ENCODE measurements at regions not wholly inside any gene's neighbourhood (a gene's known extent, or its start where the extent isn't known, plus 50 kb on each side); places are given as distances from the start of the nearest gene placed in this dataset.

DNA sequence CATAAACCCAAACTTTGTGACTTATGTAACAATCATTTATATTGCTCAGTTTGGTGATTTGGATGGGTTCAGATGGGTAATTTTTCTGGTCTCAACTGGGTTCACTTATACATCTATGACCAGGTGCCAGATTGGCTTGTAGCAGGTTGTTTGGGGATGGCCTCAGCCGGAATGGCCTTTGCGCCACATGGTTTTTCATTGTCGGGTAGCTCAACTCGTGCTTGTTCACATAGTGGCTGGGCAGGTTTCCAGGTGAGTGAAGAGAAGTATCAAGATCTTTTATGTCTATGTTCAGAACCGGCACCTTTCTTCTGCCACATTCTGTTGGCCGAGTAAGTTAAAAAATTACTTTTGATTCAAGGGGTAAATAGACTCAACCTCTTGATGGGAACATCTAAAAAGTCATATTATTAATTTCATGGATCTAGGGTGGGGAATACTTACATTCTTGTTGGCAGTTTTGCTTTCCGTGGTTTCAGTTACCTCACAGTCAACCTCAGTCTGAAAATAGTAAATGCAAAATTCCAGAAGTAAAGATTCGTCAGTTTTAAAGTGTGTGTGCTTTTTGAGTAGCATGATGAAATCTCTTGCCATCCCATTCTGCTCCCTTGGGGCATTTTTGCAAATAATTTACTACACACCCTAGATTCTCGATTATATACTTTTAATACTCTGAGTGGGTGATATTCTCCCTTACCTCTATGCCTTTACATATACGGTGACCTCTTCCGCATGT, 745.7 kb upstream of the CCDC54 start:
- no peak for TF ChIP-seq POLR2A (IDR thresholded peaks at IDR 0.05)
- TF ChIP-seq, protein P1, sequence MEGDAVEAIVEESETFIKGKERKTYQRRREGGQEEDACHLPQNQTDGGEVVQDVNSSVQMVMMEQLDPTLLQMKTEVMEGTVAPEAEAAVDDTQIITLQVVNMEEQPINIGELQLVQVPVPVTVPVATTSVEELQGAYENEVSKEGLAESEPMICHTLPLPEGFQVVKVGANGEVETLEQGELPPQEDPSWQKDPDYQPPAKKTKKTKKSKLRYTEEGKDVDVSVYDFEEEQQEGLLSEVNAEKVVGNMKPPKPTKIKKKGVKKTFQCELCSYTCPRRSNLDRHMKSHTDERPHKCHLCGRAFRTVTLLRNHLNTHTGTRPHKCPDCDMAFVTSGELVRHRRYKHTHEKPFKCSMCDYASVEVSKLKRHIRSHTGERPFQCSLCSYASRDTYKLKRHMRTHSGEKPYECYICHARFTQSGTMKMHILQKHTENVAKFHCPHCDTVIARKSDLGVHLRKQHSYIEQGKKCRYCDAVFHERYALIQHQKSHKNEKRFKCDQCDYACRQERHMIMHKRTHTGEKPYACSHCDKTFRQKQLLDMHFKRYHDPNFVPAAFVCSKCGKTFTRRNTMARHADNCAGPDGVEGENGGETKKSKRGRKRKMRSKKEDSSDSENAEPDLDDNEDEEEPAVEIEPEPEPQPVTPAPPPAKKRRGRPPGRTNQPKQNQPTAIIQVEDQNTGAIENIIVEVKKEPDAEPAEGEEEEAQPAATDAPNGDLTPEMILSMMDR (IDR thresholded peaks at IDR 0.05), result no peak

Data from upper lobe of left lung (tissue), 4 donors.